Liver (tissue), 8 donors: ENCODE measurements at regions not wholly inside any gene's neighbourhood (a gene's known extent, or its start where the extent isn't known, plus 50 kb on each side); places are given as distances from the start of the nearest gene placed in this dataset.
A peak's percentile ranks its signal among the peaks of the same experiment; 100 is the strongest.

ENCODE experiments used
- DNase-seq: peaks from one replicate; pipeline ENCODE4 v3.0.0-alpha.2; 2017; ENCODE audit warnings: low spot score
- H3K27ac ChIP-seq, 2 donors: one replicate each; pipeline ENCODE4 v1.7.0; 2013; ENCODE audit warnings: inconsistent platforms in 2 of 2, low read length in 2 of 2, control low read depth in 1 of 2, low read depth in 1 of 2, mild to moderate bottlenecking in 1 of 2
- H3K27me3 ChIP-seq, 4 donors: one replicate each; pipeline versions ENCODE4 v1.6.1 to v1.7.0; 2013; ENCODE audit warnings: low read length in 3 of 4, inconsistent platforms in 1 of 4, mild to moderate bottlenecking in 1 of 4, moderate library complexity in 1 of 4; ENCODE audit not compliant: control insufficient read depth in 4 of 4, insufficient read depth in 4 of 4
- H3K36me3 ChIP-seq, 4 donors: one replicate each; pipeline versions ENCODE4 v1.6.1 to v1.7.0; 2013; ENCODE audit warnings: low read length in 3 of 4, mild to moderate bottlenecking in 3 of 4, low read depth in 1 of 4, moderate library complexity in 1 of 4; ENCODE audit not compliant: control insufficient read depth in 4 of 4, insufficient read depth in 3 of 4
- H3K4me1 ChIP-seq, 4 donors: one replicate each; pipeline versions ENCODE4 v1.6.1 to v1.7.0; 2013; ENCODE audit warnings: low read length in 3 of 4, mild to moderate bottlenecking in 3 of 4, moderate library complexity in 1 of 4; ENCODE audit not compliant: control insufficient read depth in 4 of 4, insufficient read depth in 4 of 4
- H3K4me3 ChIP-seq, 3 donors: one replicate each; pipeline versions ENCODE4 v1.6.1 to v1.7.0; 2013; ENCODE audit warnings: low read length in 3 of 3, control low read depth in 1 of 3, low read depth in 1 of 3, mild to moderate bottlenecking in 1 of 3
- H3K9ac ChIP-seq, 2 donors: one replicate each; pipeline ENCODE4 v1.7.0; 2013; ENCODE audit warnings: low read length in 2 of 2, mild to moderate bottlenecking in 2 of 2, moderate library complexity in 2 of 2, control low read depth in 1 of 2, low read depth in 1 of 2
- H3K9me3 ChIP-seq, 4 donors: one replicate each; pipeline versions ENCODE4 v1.6.1 to v1.7.0; 2013; ENCODE audit warnings: low read length in 3 of 4; ENCODE audit not compliant: control insufficient read depth in 4 of 4
- ATF3 ChIP-seq: IDR thresholded peaks from 2 replicates; pipeline ENCODE4 v1.6.1; 2016; ENCODE audit warnings: antibody characterized with exemption
- CTCF ChIP-seq: fragments of 150-350 bp; IDR thresholded peaks from 2 replicates; pipeline ENCODE4 v1.5.1; 2017; ENCODE audit warnings: improper control_type of control experiment, low read depth, low read length; ENCODE audit not compliant: missing input control
- EGR1 ChIP-seq, 2 donors: IDR thresholded peaks; 2 replicates each; pipeline ENCODE4 v1.6.1; 2016 to 2018; ENCODE audit warnings: antibody characterized with exemption in 2 of 2, low read depth in 2 of 2
- FOXA1 ChIP-seq: IDR thresholded peaks from 2 replicates; pipeline ENCODE4 v1.6.1; 2016; ENCODE audit warnings: antibody characterized with exemption
- FOXA2 ChIP-seq: IDR thresholded peaks from 2 replicates; pipeline ENCODE4 v1.6.1; 2016; ENCODE audit warnings: antibody characterized with exemption
- GABPA ChIP-seq, 2 donors: IDR thresholded peaks in 1 of 2; conservative IDR thresholded peaks in 1 of 2; 2 replicates each; pipeline ENCODE4 v1.6.1; 2016; ENCODE audit warnings: antibody characterized with exemption in 2 of 2, mild to moderate bottlenecking in 1 of 2, moderate library complexity in 1 of 2
- HNF4A ChIP-seq, 2 donors: conservative IDR thresholded peaks; 2 replicates each; pipeline ENCODE4 v1.6.1; 2016; ENCODE audit warnings: antibody characterized with exemption in 2 of 2, mild to moderate bottlenecking in 2 of 2
- HNF4G ChIP-seq: IDR thresholded peaks from 2 replicates; pipeline ENCODE4 v1.6.1; 2016; ENCODE audit warnings: antibody characterized with exemption
- JUND ChIP-seq, 2 donors: IDR thresholded peaks; 2 replicates each; pipeline ENCODE4 v1.6.1; 2016; ENCODE audit warnings: antibody characterized with exemption in 2 of 2
- MAX ChIP-seq: IDR thresholded peaks from 2 replicates; pipeline ENCODE4 v1.6.1; 2016; ENCODE audit warnings: antibody characterized with exemption
- NR2F2 ChIP-seq: IDR thresholded peaks from 2 replicates; pipeline ENCODE4 v1.6.1; 2016; ENCODE audit warnings: antibody characterized with exemption
- RAD21 ChIP-seq, 2 donors: IDR thresholded peaks; 2 replicates each; pipeline ENCODE4 v1.6.1; 2016; ENCODE audit warnings: antibody characterized with exemption in 2 of 2, mild to moderate bottlenecking in 2 of 2
- REST ChIP-seq: IDR thresholded peaks from 2 replicates; pipeline ENCODE4 v1.6.1; 2016; ENCODE audit warnings: antibody characterized with exemption, mild to moderate bottlenecking
- RXRA ChIP-seq, 2 donors: IDR thresholded peaks; 2 replicates each; pipeline ENCODE4 v1.6.1; 2017 to 2018; ENCODE audit warnings: antibody characterized with exemption in 2 of 2, mild to moderate bottlenecking in 1 of 2
- SP1 ChIP-seq: IDR thresholded peaks from 2 replicates; pipeline ENCODE4 v1.6.1; 2018; ENCODE audit warnings: antibody characterized with exemption, mild to moderate bottlenecking
- TAF1 ChIP-seq: conservative IDR thresholded peaks from 2 replicates; pipeline ENCODE4 v1.6.1; 2016; ENCODE audit warnings: antibody characterized with exemption, mild to moderate bottlenecking
- YY1 ChIP-seq: IDR thresholded peaks from 2 replicates; pipeline ENCODE4 v1.6.1; 2016; ENCODE audit warnings: antibody characterized with exemption, mild to moderate bottlenecking
- ZBTB33 ChIP-seq: IDR thresholded peaks from 2 replicates; pipeline ENCODE4 v1.6.1; 2016; ENCODE audit warnings: antibody characterized with exemption
- WGBS: extraction: QIAGEN DNeasy Blood & Tissue Kit; methylation state at CpG from one replicate; pipeline ENCODE4 v1.1.7; 2013; 5-methylcytosine and 5-hydroxymethylcytosine counted together
- donor health status: healthy.
- donor health status: healthy.
- donor health status: healthy.
- donor health status: healthy.
- donor health status: healthy.

- DNase-seq = no peak
- peak overlapping the region; percentile 46 to 53 for H3K27ac ChIP-seq
- H3K9me3 ChIP-seq = no peaks in the 10 kb centered on the region
- H3K4me1 ChIP-seq = peaks cover 9 to 49% (median 36%) of the 10 kb centered on the region in 4 donors
- no peaks in the 10 kb centered on the region for H3K36me3 ChIP-seq
- H3K27me3 ChIP-seq = no peaks in the 10 kb centered on the region
- 61% methylated on average over 17 of the region's 17 CpGs for WGBS
- TF ChIP-seq SP1 (peak; percentile 56), HNF4A (conservative IDR thresholded peaks at IDR 0.05) (peak; percentile 67 to 78), NR2F2 (no peak), HNF4G (peak; percentile 39), FOXA2 (no peak), RXRA (IDR thresholded peaks at IDR 0.05) (peak; percentile 20 to 40)
- peak overlapping the region in 1 of 2 donors; percentile 36 for H3K9ac ChIP-seq
- no peak overlapping the region for H3K4me3 ChIP-seq
These were observed 57.5 kb downstream of the CEBPB start for GRCh38 chr20:50248104-50248641.

- Histone ChIP-seq H3K4me1 (peaks cover 9 to 49% (median 36%) of the 10 kb centered on the region in 4 donors), H3K27me3 (no peaks in the 10 kb centered on the region), H3K9ac (peak overlapping the region in 1 of 2 donors; percentile 4), H3K9me3 (no peaks in the 10 kb centered on the region), H3K27ac (peak overlapping the region; percentile 38 to 62), H3K4me3 (no peak overlapping the region), H3K36me3 (no peaks in the 10 kb centered on the region)
- no peak for DNase-seq
- TF ChIP-seq MAX (no peak), TAF1 (no peak), SP1 (no peak), ATF3 (no peak), HNF4A (conservative IDR thresholded peaks at IDR 0.05) (peak; percentile 58 to 74), RAD21 (IDR thresholded peaks at IDR 0.05) (no peak), REST (no peak), NR2F2 (no peak), GABPA (IDR thresholded peaks at IDR 0.05 in 1 of 2, conservative IDR thresholded peaks at IDR 0.05 in 1 of 2) (no peak), YY1 (peak; percentile 31), EGR1 (IDR thresholded peaks at IDR 0.05; ENCODE audit: low read depth in 2 of 2) (no peak), FOXA2 (peak; percentile 42), FOXA1 (no peak), HNF4G (no peak), RXRA (IDR thresholded peaks at IDR 0.05) (peak in 1 of 2 donors; percentile 42), CTCF (no peak), ZBTB33 (no peak), JUND (IDR thresholded peaks at IDR 0.05) (no peak)
- 48% methylated on average over 11 of the region's 11 CpGs for WGBS
These were observed 59.1 kb downstream of the CEBPB start for GRCh38 chr20:50249447-50250388.
